ENCODE measurements at regions not wholly inside any gene's neighbourhood (a gene's known extent, or its start where the extent isn't known, plus 50 kb on each side); places are given as distances from the start of the nearest gene placed in this dataset.

GRCh38 chr4:181085557-181085956, 1157.6 kb upstream of the TENM3 start:
- 62 to 65% methylated on average over 3 of the region's 3 CpGs for WGBS, 2 donors
- H3K4me3 ChIP-seq (ENCODE audit: low read depth, poor library complexity, severe bottlenecking): no peak overlapping the region
- DNase-seq (ENCODE audit: low spot score in 2 of 2): no peak
- intact Hi-C loops (cut with DNase I; ENCODE audit: low total_unique reads): no loop called here
- TF ChIP-seq POLR2A (IDR thresholded peaks at IDR 0.05): no peak
- TF ChIP-seq CTCF (IDR thresholded peaks at IDR 0.05): no peak

- no peak for DNase-seq (ENCODE audit: low spot score in 2 of 2)
- H3K4me3 ChIP-seq (ENCODE audit: low read depth, poor library complexity, severe bottlenecking): no peak overlapping the region
- 95 to 97% methylated on average over 1 of the region's 1 CpG for WGBS, 2 donors
- intact Hi-C loops (cut with DNase I; ENCODE audit: low total_unique reads): no loop called here
- TF ChIP-seq POLR2A (IDR thresholded peaks at IDR 0.05) (no peak), CTCF (IDR thresholded peaks at IDR 0.05) (no peak)
Measured at GRCh38 chr4:181105487-181105886, 1137.7 kb upstream of the TENM3 start.

- TF ChIP-seq POLR2A (IDR thresholded peaks at IDR 0.05): no peak
- TF ChIP-seq CTCF (IDR thresholded peaks at IDR 0.05): no peak
- intact Hi-C loops (cut with DNase I; ENCODE audit: low total_unique reads): no loop called here
- H3K4me3 ChIP-seq (ENCODE audit: low read depth, poor library complexity, severe bottlenecking): no peak overlapping the region
- DNase-seq (ENCODE audit: low spot score in 2 of 2): no peak
- 80 to 88% methylated on average over 2 of the region's 2 CpGs for WGBS, 2 donors
Measured at GRCh38 chr4:181106398-181106797, 1136.8 kb upstream of the TENM3 start.

GRCh38 chr4:181108237-181108636, 1135.0 kb upstream of the TENM3 start:
- intact Hi-C loops (cut with DNase I; ENCODE audit: low total_unique reads): no loop called here
- no peak for TF ChIP-seq CTCF (IDR thresholded peaks at IDR 0.05)
- no peak for TF ChIP-seq POLR2A (IDR thresholded peaks at IDR 0.05)
- no peak overlapping the region for H3K4me3 ChIP-seq (ENCODE audit: low read depth, poor library complexity, severe bottlenecking)
- 85 to 86% methylated on average over 3 of the region's 3 CpGs for WGBS, 2 donors
- DNase-seq (ENCODE audit: low spot score in 2 of 2): no peak

GRCh38 chr4:181119186-181119585, 1124.0 kb upstream of the TENM3 start:
- 73 to 80% methylated on average over 4 of the region's 4 CpGs for WGBS, 2 donors
- no peak for DNase-seq (ENCODE audit: low spot score in 2 of 2)
- TF ChIP-seq POLR2A (IDR thresholded peaks at IDR 0.05) (no peak), CTCF (IDR thresholded peaks at IDR 0.05) (no peak)
- intact Hi-C loops (cut with DNase I; ENCODE audit: low total_unique reads): no loop called here
- no peak overlapping the region for H3K4me3 ChIP-seq (ENCODE audit: low read depth, poor library complexity, severe bottlenecking)

GRCh38 chr4:181121733-181122132, 1121.5 kb upstream of the TENM3 start:
- no peak for DNase-seq (ENCODE audit: low spot score in 2 of 2)
- 91 to 92% methylated on average over 7 of the region's 7 CpGs for WGBS, 2 donors
- intact Hi-C loops (cut with DNase I; ENCODE audit: low total_unique reads): no loop called here
- H3K4me3 ChIP-seq (ENCODE audit: low read depth, poor library complexity, severe bottlenecking): no peak overlapping the region
- TF ChIP-seq CTCF (IDR thresholded peaks at IDR 0.05) (no peak), POLR2A (IDR thresholded peaks at IDR 0.05) (no peak)
